ENCODE measurements at regions not wholly inside any gene's neighbourhood (a gene's known extent, or its start where the extent isn't known, plus 50 kb on each side); places are given as distances from the start of the nearest gene placed in this dataset.

GRCh38 chr3:73228437-73228836 is 167.0 kb downstream of the EBLN2 start:
- FAIRE-seq (no peak), ATAC-seq (no peak), DNase-seq (ENCODE audit: extremely low read depth in 1 of 4, low spot score in 3 of 4) (no peak)
- WGBS (ENCODE audit: insufficient coverage, low coverage, missing lambda C conversion rate) = 3% methylated on average over 5 of the region's 5 CpGs
- no peaks in the 10 kb centered on the region for H4K20me1 ChIP-seq (replicated peaks; ENCODE audit: control insufficient read depth, insufficient read depth, low read length)
- ChIA-PET POLR2A (no interaction called here), CTCF (ENCODE audit: low intra/inter-chr PET ratio) (no interaction called here)
- H3K27ac ChIP-seq (ENCODE audit: extremely low read depth, low read depth, low read length) = no peak overlapping the region
- no peaks in the 10 kb centered on the region for H3K9me3 ChIP-seq (replicated peaks; ENCODE audit: control insufficient read depth, insufficient read depth, low read depth, low read length)
- H3K4me3 ChIP-seq = no peak overlapping the region
- no peaks in the 10 kb centered on the region for H3K79me2 ChIP-seq (ENCODE audit: control insufficient read depth, insufficient read depth, low read length)
- H3K9ac ChIP-seq (ENCODE audit: insufficient read depth in 1 of 2, low read depth in 2 of 2, low read length in 2 of 2) = no peak overlapping the region
- H3K4me1 ChIP-seq (replicated peaks in 1 of 2; ENCODE audit: control insufficient read depth in 2 of 2, insufficient read depth in 2 of 2, low read length in 2 of 2) = no peaks in the 10 kb centered on the region
- TF ChIP-seq TCF3 (CRISPR knock-in tag; IDR thresholded peaks at IDR 0.05) (no peak), MCM7 (IDR thresholded peaks at IDR 0.05) (no peak), ZBTB33 (CRISPR knock-in tag; IDR thresholded peaks at IDR 0.05) (no peak), SREBF2 (CRISPR knock-in tag; IDR thresholded peaks at IDR 0.05) (no peak), GMEB1 (CRISPR knock-in tag; IDR thresholded peaks at IDR 0.05) (no peak), CHD2 (IDR thresholded peaks at IDR 0.05; ENCODE audit: low read depth, low read length) (no peak), ETV6 (IDR thresholded peaks at IDR 0.05; ENCODE audit: borderline replicate concordance in 1 of 2, low read depth in 2 of 2, low read length in 1 of 2) (no peak), ETV6 (CRISPR knock-in tag; IDR thresholded peaks at IDR 0.05; ENCODE audit: borderline replicate concordance) (no peak), SAFB2 (IDR thresholded peaks at IDR 0.05; ENCODE audit: borderline replicate concordance, low read depth, low read length, severe bottlenecking) (no peak), MTA1 (IDR thresholded peaks at IDR 0.05; ENCODE audit: borderline replicate concordance) (no peak), PURB (CRISPR knock-in tag; IDR thresholded peaks at IDR 0.05; ENCODE audit: low read depth) (no peak), BCL6 (CRISPR knock-in tag; IDR thresholded peaks at IDR 0.05) (no peak)
- H3K9me1 ChIP-seq (ENCODE audit: control insufficient read depth, insufficient read depth, low read length) = no peaks in the 10 kb centered on the region
- H3K27me3 ChIP-seq (ENCODE audit: control insufficient read depth in 2 of 2, insufficient read depth in 2 of 2, low read length in 2 of 2) = peaks cover 2 to 17% of the 10 kb centered on the region in 2 experiments; a peak in 3 of 5 replicates
- intact Hi-C loops (cut with micrococcal nuclease) (no loop called here), in situ Hi-C loops (cut with MboI) (no loop called here)
- H2AFZ ChIP-seq (ENCODE audit: low read depth, low read length) = no peak overlapping the region
- no TSS peak for BruUV-seq (replicated peaks)
- no peaks in the 10 kb centered on the region for H3K36me3 ChIP-seq (ENCODE audit: control insufficient read depth, insufficient read depth, low read length)
- H3K4me2 ChIP-seq (ENCODE audit: insufficient read depth, low read length) = no peak overlapping the region

Data from K562 (cell line).